B cell (primary cell): ENCODE measurements at regions not wholly inside any gene's neighbourhood (a gene's known extent, or its start where the extent isn't known, plus 50 kb on each side); places are given as distances from the start of the nearest gene placed in this dataset.

ENCODE experiments used
- EZH2 ChIP-seq: IDR thresholded peaks from 2 replicates; pipeline ENCODE4 v1.6.1; 2012; ENCODE audit warnings: borderline replicate concordance, low read depth, mild to moderate bottlenecking, moderate library complexity, low read length; ENCODE audit not compliant: insufficient read depth, poor library complexity, severe bottlenecking
- TF ChIP-seq, protein P1 (sequence below): fragments of 200-600 bp; IDR thresholded peaks from one replicate; pipeline ENCODE4 v1.8.0; 2022; ENCODE audit warnings: antibody characterized with exemption, mild to moderate bottlenecking

- TF ChIP-seq, protein P1, sequence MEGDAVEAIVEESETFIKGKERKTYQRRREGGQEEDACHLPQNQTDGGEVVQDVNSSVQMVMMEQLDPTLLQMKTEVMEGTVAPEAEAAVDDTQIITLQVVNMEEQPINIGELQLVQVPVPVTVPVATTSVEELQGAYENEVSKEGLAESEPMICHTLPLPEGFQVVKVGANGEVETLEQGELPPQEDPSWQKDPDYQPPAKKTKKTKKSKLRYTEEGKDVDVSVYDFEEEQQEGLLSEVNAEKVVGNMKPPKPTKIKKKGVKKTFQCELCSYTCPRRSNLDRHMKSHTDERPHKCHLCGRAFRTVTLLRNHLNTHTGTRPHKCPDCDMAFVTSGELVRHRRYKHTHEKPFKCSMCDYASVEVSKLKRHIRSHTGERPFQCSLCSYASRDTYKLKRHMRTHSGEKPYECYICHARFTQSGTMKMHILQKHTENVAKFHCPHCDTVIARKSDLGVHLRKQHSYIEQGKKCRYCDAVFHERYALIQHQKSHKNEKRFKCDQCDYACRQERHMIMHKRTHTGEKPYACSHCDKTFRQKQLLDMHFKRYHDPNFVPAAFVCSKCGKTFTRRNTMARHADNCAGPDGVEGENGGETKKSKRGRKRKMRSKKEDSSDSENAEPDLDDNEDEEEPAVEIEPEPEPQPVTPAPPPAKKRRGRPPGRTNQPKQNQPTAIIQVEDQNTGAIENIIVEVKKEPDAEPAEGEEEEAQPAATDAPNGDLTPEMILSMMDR: no peak
- TF ChIP-seq EZH2: no peak
These were observed 353.4 kb downstream of the SOX9 start for GRCh38 chr17:72474243-72474642.
